Transverse colon (tissue), 4 donors: ENCODE measurements at regions not wholly inside any gene's neighbourhood (a gene's known extent, or its start where the extent isn't known, plus 50 kb on each side); places are given as distances from the start of the nearest gene placed in this dataset.

Source experiments
- CTCF ChIP-seq, 5 experiments: fragments of 200-600 bp in 3 of 5; fragments of 450-650 bp in 2 of 5; sonication (generic) in 3 of 5; IDR thresholded peaks; 1 replicate in 2 of 5; 2 replicates in 3 of 5; pipeline ENCODE4 v1.5.1; 2016 to 2017; ENCODE audit warnings: antibody characterized with exemption in 5 of 5, inconsistent platforms in 3 of 5, mild to moderate bottlenecking in 2 of 5, moderate library complexity in 1 of 5
- POLR2AphosphoS5 ChIP-seq, 3 donors: sonication (generic); formaldehyde crosslinking; IDR thresholded peaks; one replicate each; pipeline ENCODE4 v1.6.1; 2016; ENCODE audit warnings: antibody characterized with exemption in 3 of 3

- no peak for TF ChIP-seq POLR2AphosphoS5 (IDR thresholded peaks at IDR 0.05)
- TF ChIP-seq CTCF (IDR thresholded peaks at IDR 0.05) = no peak
Observed at GRCh38 chr2:147559070-147559725, 285.6 kb upstream of the ACVR2A start.
